ENCODE measurements at regions not wholly inside any gene's neighbourhood (a gene's known extent, or its start where the extent isn't known, plus 50 kb on each side); places are given as distances from the start of the nearest gene placed in this dataset.

GRCh38 chr1:57704811-57705210 is 281.0 kb upstream of the DAB1 start:
- no TSS peak for BruUV-seq (replicated peaks)
- DNase-seq (ENCODE audit: low spot score): peak; percentile 97
- peaks cover 69% of the 10 kb centered on the region for H3K4me1 ChIP-seq (ENCODE audit: insufficient read depth, low read length, poor library complexity, severe bottlenecking)
- ChIA-PET POLR2A (ENCODE audit: low non-redundant PET) (interaction anchor here (0.6 to 2.2 kb wide), 8 partner anchors 18 to 489 kb away, joined by 3 to 29 read pairs (median 4); partner anchors contain the start of gene DAB1), CTCF (interaction anchor here (0.6 to 1.4 kb wide), 5 partner anchors 82 to 948 kb away, joined by 3 to 4 read pairs (median 3); no protein-coding TSS in a partner anchor)
- intact Hi-C loops (cut with micrococcal nuclease; ENCODE audit: unreplicated experiment): loop anchor here (1.0 to 10.0 kb wide), 10 partner anchors 80 to 947 kb away; partner anchors contain the start of genes DAB1 and OMA1
- peak overlapping the region; percentile 28 for H3K4me3 ChIP-seq (ENCODE audit: low read depth, low read length, poor library complexity, severe bottlenecking)
- no peaks in the 10 kb centered on the region for H3K27me3 ChIP-seq (replicated peaks; ENCODE audit: insufficient read depth, low read depth, low read length, poor library complexity)
- H3K9me3 ChIP-seq (ENCODE audit: low read depth, low read length, poor library complexity, severe bottlenecking): no peaks in the 10 kb centered on the region
- H3K36me3 ChIP-seq (ENCODE audit: insufficient read depth, low read length, poor library complexity, severe bottlenecking): no peaks in the 10 kb centered on the region
- peak overlapping the region; percentile 98 for H3K27ac ChIP-seq (ENCODE audit: low read depth, low read length, poor library complexity, severe bottlenecking)
- no peak for TF ChIP-seq CTCF (conservative IDR thresholded peaks at IDR 0.05; ENCODE audit: low read depth, low read length)
- no peak for TF ChIP-seq EZH2 (IDR thresholded peaks at IDR 0.05; ENCODE audit: borderline replicate concordance, low read depth, low read length, poor library complexity, severe bottlenecking)

GRCh38 chr1:57704231-57704630 is 280.4 kb upstream of the DAB1 start:
- Histone ChIP-seq H3K4me3 (ENCODE audit: low read depth, low read length, poor library complexity, severe bottlenecking) (no peak overlapping the region), H3K36me3 (ENCODE audit: insufficient read depth, low read length, poor library complexity, severe bottlenecking) (no peaks in the 10 kb centered on the region), H3K4me1 (ENCODE audit: insufficient read depth, low read length, poor library complexity, severe bottlenecking) (peaks cover 63% of the 10 kb centered on the region), H3K9me3 (ENCODE audit: low read depth, low read length, poor library complexity, severe bottlenecking) (no peaks in the 10 kb centered on the region), H3K27ac (ENCODE audit: low read depth, low read length, poor library complexity, severe bottlenecking) (peak overlapping the region; percentile 98), H3K27me3 (replicated peaks; ENCODE audit: insufficient read depth, low read depth, low read length, poor library complexity) (no peaks in the 10 kb centered on the region)
- intact Hi-C loops (cut with micrococcal nuclease; ENCODE audit: unreplicated experiment): loop anchor here (1.0 to 10.0 kb wide), 6 partner anchors 79 to 871 kb away; partner anchors contain the start of gene DAB1
- CTCF ChIA-PET: interaction anchor here (0.6 to 1.4 kb wide), 4 partner anchors 81 to 948 kb away, joined by 3 to 6 read pairs (median 3); partner anchors contain the start of gene DAB1
- peak; percentile 95 for DNase-seq (ENCODE audit: low spot score)
- TF ChIP-seq EZH2 (IDR thresholded peaks at IDR 0.05; ENCODE audit: borderline replicate concordance, low read depth, low read length, poor library complexity, severe bottlenecking) (no peak), CTCF (conservative IDR thresholded peaks at IDR 0.05; ENCODE audit: low read depth, low read length) (no peak)
- POLR2A ChIA-PET (ENCODE audit: low non-redundant PET): interaction anchor here (0.6 to 2.2 kb wide), 4 partner anchors 281 to 489 kb away, joined by 3 to 8 read pairs (median 4); partner anchors contain the start of gene DAB1
- BruUV-seq (replicated peaks): no TSS peak

GRCh38 chr1:57696904-57697303 is 273.0 kb upstream of the DAB1 start:
- no TSS peak for BruUV-seq (replicated peaks)
- CTCF ChIA-PET: interaction anchor here (0.6 kb wide), 2 partner anchors 28 to 352 kb away, joined by 3 to 4 read pairs; no protein-coding TSS in a partner anchor
- intact Hi-C loops (cut with micrococcal nuclease; ENCODE audit: unreplicated experiment): no loop called here
- no peak for TF ChIP-seq CTCF (conservative IDR thresholded peaks at IDR 0.05; ENCODE audit: low read depth, low read length)
- no peak for TF ChIP-seq EZH2 (IDR thresholded peaks at IDR 0.05; ENCODE audit: borderline replicate concordance, low read depth, low read length, poor library complexity, severe bottlenecking)
- Histone ChIP-seq H3K9me3 (ENCODE audit: low read depth, low read length, poor library complexity, severe bottlenecking) (peaks cover 14% of the 10 kb centered on the region), H3K4me3 (ENCODE audit: low read depth, low read length, poor library complexity, severe bottlenecking) (no peak overlapping the region), H3K27ac (ENCODE audit: low read depth, low read length, poor library complexity, severe bottlenecking) (no peak overlapping the region), H3K36me3 (ENCODE audit: insufficient read depth, low read length, poor library complexity, severe bottlenecking) (no peaks in the 10 kb centered on the region), H3K27me3 (replicated peaks; ENCODE audit: insufficient read depth, low read depth, low read length, poor library complexity) (no peaks in the 10 kb centered on the region), H3K4me1 (ENCODE audit: insufficient read depth, low read length, poor library complexity, severe bottlenecking) (peaks cover 5% of the 10 kb centered on the region)
- POLR2A ChIA-PET (ENCODE audit: low non-redundant PET): no interaction called here
- DNase-seq (ENCODE audit: low spot score): no peak
